Hepatocyte (in vitro differentiated cells): ENCODE measurements at regions not wholly inside any gene's neighbourhood (a gene's known extent, or its start where the extent isn't known, plus 50 kb on each side); places are given as distances from the start of the nearest gene placed in this dataset.

Source experiments
- DNase-seq: peaks from one replicate; pipeline ENCODE4 v3.0.0-alpha.2; 2016; ENCODE audit warnings: low spot score
- H2AFZ ChIP-seq: fragments of 200-600 bp; sonication (generic); 2 replicates; pipeline ENCODE4 v1.6.0; 2016; ENCODE audit warnings: antibody characterized with exemption, mild to moderate bottlenecking
- H3K27ac ChIP-seq: fragments of 200-600 bp; sonication (generic); 2 replicates; pipeline ENCODE4 v1.5.1; 2016; ENCODE audit warnings: mild to moderate bottlenecking
- H3K27me3 ChIP-seq: fragments of 200-600 bp; sonication (generic); 2 replicates; pipeline ENCODE4 v1.6.1; 2016
- H3K36me3 ChIP-seq: fragments of 200-600 bp; sonication (generic); replicated peaks from 2 replicates; pipeline ENCODE4 v1.5.1; 2016; ENCODE audit warnings: low read depth; ENCODE audit not compliant: insufficient read depth
- H3K4me1 ChIP-seq: fragments of 200-600 bp; sonication (generic); 2 replicates; pipeline ENCODE4 v1.5.1; 2016; ENCODE audit warnings: mild to moderate bottlenecking, moderate library complexity; ENCODE audit not compliant: insufficient read depth
- H3K4me2 ChIP-seq: fragments of 200-600 bp; sonication (generic); 2 replicates; pipeline ENCODE4 v1.6.0; 2016
- H3K4me3 ChIP-seq: fragments of 200-600 bp; sonication (generic); 2 replicates; pipeline ENCODE4 v1.5.1; 2016; ENCODE audit warnings: mild to moderate bottlenecking
- H3K79me2 ChIP-seq: fragments of 200-600 bp; sonication (generic); 2 replicates; pipeline ENCODE4 v1.6.0; 2017; ENCODE audit warnings: mild to moderate bottlenecking
- H3K9me2 ChIP-seq: fragments of 200-600 bp; sonication (generic); replicated peaks from 2 replicates; pipeline ENCODE4 v1.6.0; 2017; ENCODE audit warnings: mild to moderate bottlenecking; ENCODE audit not compliant: insufficient read depth
- H3K9me3 ChIP-seq: fragments of 200-600 bp; sonication (generic); 2 replicates; pipeline ENCODE4 v1.5.1; 2016; ENCODE audit warnings: low read depth, mild to moderate bottlenecking
- H4K20me1 ChIP-seq: fragments of 200-600 bp; sonication (generic); 2 replicates; pipeline ENCODE4 v1.6.0; 2016; ENCODE audit warnings: mild to moderate bottlenecking; ENCODE audit not compliant: insufficient read depth, poor library complexity, severe bottlenecking
- EZH2 ChIP-seq: fragments of 200-600 bp; sonication (generic); IDR thresholded peaks from 2 replicates; pipeline ENCODE4 v1.6.1; 2016; ENCODE audit warnings: antibody characterized with exemption, mild to moderate bottlenecking, borderline replicate concordance
- EZH2phosphoT487 ChIP-seq: fragments of 200-600 bp; sonication (generic); IDR thresholded peaks from one replicate; pipeline ENCODE4 v1.6.1; 2018; ENCODE audit warnings: antibody characterized with exemption, mild to moderate bottlenecking, low read depth, moderate library complexity; ENCODE audit not compliant: unreplicated experiment, severe bottlenecking
- WGBS: methylation state at CpG from one replicate; pipeline ENCODE4 v1.1.6; 2016; ENCODE audit warnings: low lambda C conversion rate; ENCODE audit errors: missing lambda C conversion rate; 5-methylcytosine and 5-hydroxymethylcytosine counted together
- TF ChIP-seq, protein P1 (sequence below): fragments of 200-600 bp; sonication (generic); IDR thresholded peaks from 2 replicates; pipeline ENCODE4 v1.5.1; 2016; ENCODE audit warnings: antibody characterized with exemption, mild to moderate bottlenecking; ENCODE audit not compliant: poor library complexity

DNA sequence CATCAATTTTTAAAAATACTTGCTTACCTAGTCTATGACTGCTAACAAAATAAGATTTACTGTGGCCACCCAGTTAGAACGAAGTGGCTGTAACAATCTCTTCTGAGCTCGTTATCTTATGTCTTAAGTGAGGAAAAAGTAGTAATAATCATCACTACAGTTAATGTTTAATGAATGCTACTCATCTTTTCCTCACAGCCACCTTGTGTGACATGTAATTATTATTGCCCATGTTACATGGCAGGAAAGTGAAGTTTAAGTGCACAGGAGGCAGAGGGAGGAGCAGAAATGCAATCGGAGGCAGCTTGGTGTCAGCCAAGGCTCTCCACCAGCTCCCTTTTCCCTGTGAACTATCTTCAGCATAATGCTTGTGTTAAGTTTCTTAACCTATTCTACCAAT lies 260.3 kb downstream of the B3GLCT start:
- no peaks in the 10 kb centered on the region for H3K79me2 ChIP-seq
- no peaks in the 10 kb centered on the region for H3K27me3 ChIP-seq
- H4K20me1 ChIP-seq, result no peaks in the 10 kb centered on the region
- H3K27ac ChIP-seq, result no peak overlapping the region
- H3K9me3 ChIP-seq, result no peaks in the 10 kb centered on the region
- H3K9me2 ChIP-seq, result no peaks in the 10 kb centered on the region
- no peaks in the 10 kb centered on the region for H3K4me1 ChIP-seq
- H3K36me3 ChIP-seq, result no peaks in the 10 kb centered on the region
- no peak overlapping the region for H3K4me2 ChIP-seq
- TF ChIP-seq EZH2phosphoT487 (no peak), EZH2 (no peak)
- TF ChIP-seq, protein P1, sequence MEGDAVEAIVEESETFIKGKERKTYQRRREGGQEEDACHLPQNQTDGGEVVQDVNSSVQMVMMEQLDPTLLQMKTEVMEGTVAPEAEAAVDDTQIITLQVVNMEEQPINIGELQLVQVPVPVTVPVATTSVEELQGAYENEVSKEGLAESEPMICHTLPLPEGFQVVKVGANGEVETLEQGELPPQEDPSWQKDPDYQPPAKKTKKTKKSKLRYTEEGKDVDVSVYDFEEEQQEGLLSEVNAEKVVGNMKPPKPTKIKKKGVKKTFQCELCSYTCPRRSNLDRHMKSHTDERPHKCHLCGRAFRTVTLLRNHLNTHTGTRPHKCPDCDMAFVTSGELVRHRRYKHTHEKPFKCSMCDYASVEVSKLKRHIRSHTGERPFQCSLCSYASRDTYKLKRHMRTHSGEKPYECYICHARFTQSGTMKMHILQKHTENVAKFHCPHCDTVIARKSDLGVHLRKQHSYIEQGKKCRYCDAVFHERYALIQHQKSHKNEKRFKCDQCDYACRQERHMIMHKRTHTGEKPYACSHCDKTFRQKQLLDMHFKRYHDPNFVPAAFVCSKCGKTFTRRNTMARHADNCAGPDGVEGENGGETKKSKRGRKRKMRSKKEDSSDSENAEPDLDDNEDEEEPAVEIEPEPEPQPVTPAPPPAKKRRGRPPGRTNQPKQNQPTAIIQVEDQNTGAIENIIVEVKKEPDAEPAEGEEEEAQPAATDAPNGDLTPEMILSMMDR, result no peak
- DNase-seq, result peak; percentile 26
- no peak overlapping the region for H3K4me3 ChIP-seq
- H2AFZ ChIP-seq, result no peak overlapping the region
- WGBS, result 82% methylated on average over 3 of the region's 3 CpGs

DNA sequence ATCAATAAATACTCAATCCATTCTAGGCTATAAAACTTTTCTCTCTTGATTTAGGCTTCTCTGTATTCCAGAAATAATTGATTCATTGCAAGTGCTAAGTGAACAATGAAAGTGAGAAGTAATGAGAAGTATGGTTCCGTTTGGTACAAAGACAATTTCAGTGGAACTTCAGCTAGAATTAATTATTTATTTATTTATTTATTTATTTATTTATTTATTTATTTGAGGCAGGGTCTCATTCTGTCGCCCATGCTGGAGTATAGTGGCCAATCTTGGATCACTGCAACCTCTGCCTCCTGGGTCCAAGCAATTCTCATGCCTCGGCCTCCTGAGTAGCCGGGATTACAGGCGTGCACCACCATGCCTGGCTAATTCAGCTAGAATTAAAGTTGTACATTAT lies 262.1 kb downstream of the B3GLCT start:
- Histone ChIP-seq H3K4me1 (no peaks in the 10 kb centered on the region), H3K79me2 (no peaks in the 10 kb centered on the region), H3K4me3 (no peak overlapping the region), H2AFZ (no peak overlapping the region), H3K27ac (no peak overlapping the region), H3K36me3 (no peaks in the 10 kb centered on the region), H3K9me3 (no peaks in the 10 kb centered on the region), H3K9me2 (no peaks in the 10 kb centered on the region), H3K27me3 (no peaks in the 10 kb centered on the region), H3K4me2 (no peak overlapping the region), H4K20me1 (no peaks in the 10 kb centered on the region)
- TF ChIP-seq EZH2 (no peak), EZH2phosphoT487 (no peak)
- TF ChIP-seq, protein P1, result no peak
- DNase-seq, result no peak
- 91% methylated on average over 5 of the region's 5 CpGs for WGBS

DNA sequence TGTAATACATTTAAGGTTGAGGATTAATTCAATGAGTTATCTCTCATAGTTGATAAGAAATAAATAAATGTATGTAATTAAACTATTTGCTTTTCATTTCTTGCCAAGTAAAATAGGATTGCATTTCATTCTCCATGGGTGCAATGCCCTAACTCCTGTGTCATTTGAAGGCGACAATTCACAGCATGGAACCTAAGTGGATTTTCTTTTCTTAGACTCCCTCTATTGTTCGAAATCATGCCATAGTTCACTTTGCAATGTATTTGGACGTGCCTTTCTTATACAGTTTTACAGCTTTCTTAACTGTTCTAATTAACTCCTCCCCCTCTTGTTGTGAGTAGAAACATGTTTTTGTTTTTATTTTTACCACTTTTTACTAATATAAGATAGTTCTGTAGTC lies 263.0 kb downstream of the B3GLCT start:
- Histone ChIP-seq H3K36me3 (no peaks in the 10 kb centered on the region), H3K4me3 (no peak overlapping the region), H3K9me2 (no peaks in the 10 kb centered on the region), H2AFZ (no peak overlapping the region), H3K27ac (no peak overlapping the region), H3K79me2 (no peaks in the 10 kb centered on the region), H3K27me3 (no peaks in the 10 kb centered on the region), H3K4me1 (no peaks in the 10 kb centered on the region), H3K4me2 (no peak overlapping the region), H4K20me1 (no peaks in the 10 kb centered on the region), H3K9me3 (no peaks in the 10 kb centered on the region)
- no peak for DNase-seq
- TF ChIP-seq EZH2 (no peak), EZH2phosphoT487 (no peak)
- TF ChIP-seq, protein P1, result no peak
- WGBS, result 89% methylated on average over 3 of the region's 3 CpGs

DNA sequence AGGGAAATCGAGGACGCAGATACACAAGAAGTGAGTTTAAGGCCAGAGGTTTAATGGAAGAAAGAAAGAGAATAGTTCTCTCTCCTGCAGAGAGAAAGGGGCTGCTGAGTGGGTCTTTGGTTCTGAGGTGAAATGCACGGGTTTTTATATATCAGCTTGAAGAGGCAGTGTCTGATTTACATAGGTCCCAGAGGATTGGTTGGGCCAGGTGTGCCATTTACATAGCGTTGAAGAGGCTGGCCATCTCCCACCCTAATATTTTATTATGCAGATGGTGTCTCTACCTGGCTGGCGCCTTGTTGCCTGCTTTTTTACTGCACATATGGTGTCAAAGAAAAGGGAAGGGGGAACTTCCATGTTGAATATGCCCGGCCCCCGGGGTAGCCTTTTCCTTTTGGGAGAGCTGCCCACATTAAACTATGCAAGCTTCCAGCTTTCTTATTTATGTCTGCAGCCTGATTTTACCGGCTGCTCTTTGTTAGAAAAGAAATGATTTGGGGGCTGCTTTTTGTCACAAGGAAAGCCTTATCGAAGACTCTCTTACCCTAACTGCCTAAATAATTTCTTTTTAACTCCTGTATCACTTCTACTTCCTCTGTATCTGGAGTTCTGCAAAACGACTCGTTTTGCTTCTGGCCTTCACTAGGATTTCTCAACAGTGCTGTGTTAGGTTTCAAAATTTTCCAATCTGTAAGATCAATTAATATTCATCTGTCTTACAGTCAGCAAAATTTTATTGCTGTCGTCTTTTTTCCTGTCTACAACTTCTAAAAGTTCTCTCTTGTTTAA lies 268.5 kb downstream of the B3GLCT start:
- Histone ChIP-seq H3K4me2 (no peak overlapping the region), H3K4me3 (no peak overlapping the region), H2AFZ (no peak overlapping the region), H3K4me1 (no peaks in the 10 kb centered on the region), H3K79me2 (no peaks in the 10 kb centered on the region), H3K9me3 (no peaks in the 10 kb centered on the region), H3K27me3 (no peaks in the 10 kb centered on the region), H4K20me1 (no peaks in the 10 kb centered on the region), H3K27ac (no peak overlapping the region), H3K36me3 (no peaks in the 10 kb centered on the region), H3K9me2 (no peaks in the 10 kb centered on the region)
- TF ChIP-seq EZH2 (no peak), EZH2phosphoT487 (no peak)
- TF ChIP-seq, protein P1, result no peak
- no peak for DNase-seq
- WGBS, result 82% methylated on average over 12 of the region's 12 CpGs
